ENCODE measurements at regions not wholly inside any gene's neighbourhood (a gene's known extent, or its start where the extent isn't known, plus 50 kb on each side); places are given as distances from the start of the nearest gene placed in this dataset.

DNA sequence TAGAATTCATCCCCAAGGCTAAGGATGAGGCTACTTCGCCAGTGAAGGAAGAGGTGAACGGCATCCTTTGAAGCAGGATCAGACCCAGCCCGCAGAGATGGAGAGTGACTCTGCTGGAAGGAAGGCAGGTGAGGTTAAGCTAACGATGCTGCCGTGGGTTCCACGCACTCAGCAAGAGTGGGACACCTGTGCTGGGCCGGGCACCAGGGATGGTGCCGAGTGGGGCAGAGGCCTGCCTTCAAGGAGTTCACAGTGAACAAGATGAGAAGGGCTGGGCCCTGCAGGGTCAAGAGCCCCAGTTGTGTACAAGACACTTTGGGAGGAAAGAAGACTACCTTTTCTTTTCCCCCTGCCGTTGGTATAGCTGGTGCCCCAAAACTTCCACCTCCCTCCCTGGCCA, 606.6 kb downstream of the LIG4 start:
- no peaks in the 10 kb centered on the region for H3K4me1 Mint-ChIP-seq
- ATAC-seq (no peak), DNase-seq (ENCODE audit: low spot score) (no peak)
- no peak overlapping the region for H3K4me3 Mint-ChIP-seq
- H3K36me3 Mint-ChIP-seq, result no peaks in the 10 kb centered on the region
- H3K27ac Mint-ChIP-seq, result no peak overlapping the region
- CTCF ChIA-PET, result no interaction called here
- TF ChIP-seq ETV6 (CRISPR knock-in tag; IDR thresholded peaks at IDR 0.05), result no peak
- TF ChIP-seq, protein P1, sequence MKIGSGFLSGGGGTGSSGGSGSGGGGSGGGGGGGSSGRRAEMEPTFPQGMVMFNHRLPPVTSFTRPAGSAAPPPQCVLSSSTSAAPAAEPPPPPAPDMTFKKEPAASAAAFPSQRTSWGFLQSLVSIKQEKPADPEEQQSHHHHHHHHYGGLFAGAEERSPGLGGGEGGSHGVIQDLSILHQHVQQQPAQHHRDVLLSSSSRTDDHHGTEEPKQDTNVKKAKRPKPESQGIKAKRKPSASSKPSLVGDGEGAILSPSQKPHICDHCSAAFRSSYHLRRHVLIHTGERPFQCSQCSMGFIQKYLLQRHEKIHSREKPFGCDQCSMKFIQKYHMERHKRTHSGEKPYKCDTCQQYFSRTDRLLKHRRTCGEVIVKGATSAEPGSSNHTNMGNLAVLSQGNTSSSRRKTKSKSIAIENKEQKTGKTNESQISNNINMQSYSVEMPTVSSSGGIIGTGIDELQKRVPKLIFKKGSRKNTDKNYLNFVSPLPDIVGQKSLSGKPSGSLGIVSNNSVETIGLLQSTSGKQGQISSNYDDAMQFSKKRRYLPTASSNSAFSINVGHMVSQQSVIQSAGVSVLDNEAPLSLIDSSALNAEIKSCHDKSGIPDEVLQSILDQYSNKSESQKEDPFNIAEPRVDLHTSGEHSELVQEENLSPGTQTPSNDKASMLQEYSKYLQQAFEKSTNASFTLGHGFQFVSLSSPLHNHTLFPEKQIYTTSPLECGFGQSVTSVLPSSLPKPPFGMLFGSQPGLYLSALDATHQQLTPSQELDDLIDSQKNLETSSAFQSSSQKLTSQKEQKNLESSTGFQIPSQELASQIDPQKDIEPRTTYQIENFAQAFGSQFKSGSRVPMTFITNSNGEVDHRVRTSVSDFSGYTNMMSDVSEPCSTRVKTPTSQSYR (CRISPR knock-in tag; IDR thresholded peaks at IDR 0.05), result no peak
- no peak for TF ChIP-seq GTF2I (CRISPR knock-in tag; conservative IDR thresholded peaks at IDR 0.05)
- no peak for TF ChIP-seq ZNF219 (CRISPR knock-in tag; IDR thresholded peaks at IDR 0.05; ENCODE audit: borderline replicate concordance)
- no peak for TF ChIP-seq ZNF396 (CRISPR knock-in tag; IDR thresholded peaks at IDR 0.05; ENCODE audit: borderline replicate concordance)
- TF ChIP-seq, protein P2, sequence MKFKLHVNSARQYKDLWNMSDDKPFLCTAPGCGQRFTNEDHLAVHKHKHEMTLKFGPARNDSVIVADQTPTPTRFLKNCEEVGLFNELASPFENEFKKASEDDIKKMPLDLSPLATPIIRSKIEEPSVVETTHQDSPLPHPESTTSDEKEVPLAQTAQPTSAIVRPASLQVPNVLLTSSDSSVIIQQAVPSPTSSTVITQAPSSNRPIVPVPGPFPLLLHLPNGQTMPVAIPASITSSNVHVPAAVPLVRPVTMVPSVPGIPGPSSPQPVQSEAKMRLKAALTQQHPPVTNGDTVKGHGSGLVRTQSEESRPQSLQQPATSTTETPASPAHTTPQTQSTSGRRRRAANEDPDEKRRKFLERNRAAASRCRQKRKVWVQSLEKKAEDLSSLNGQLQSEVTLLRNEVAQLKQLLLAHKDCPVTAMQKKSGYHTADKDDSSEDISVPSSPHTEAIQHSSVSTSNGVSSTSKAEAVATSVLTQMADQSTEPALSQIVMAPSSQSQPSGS (CRISPR knock-in tag; IDR thresholded peaks at IDR 0.05; ENCODE audit: borderline replicate concordance, low read depth), result no peak
- no peak for TF ChIP-seq SMAD4 (CRISPR knock-in tag; IDR thresholded peaks at IDR 0.05)
- TF ChIP-seq ZBTB21 (CRISPR knock-in tag; IDR thresholded peaks at IDR 0.05; ENCODE audit: borderline replicate concordance), result no peak
- TF ChIP-seq ZNF121 (CRISPR knock-in tag; IDR thresholded peaks at IDR 0.05), result no peak
- TF ChIP-seq, protein P3, sequence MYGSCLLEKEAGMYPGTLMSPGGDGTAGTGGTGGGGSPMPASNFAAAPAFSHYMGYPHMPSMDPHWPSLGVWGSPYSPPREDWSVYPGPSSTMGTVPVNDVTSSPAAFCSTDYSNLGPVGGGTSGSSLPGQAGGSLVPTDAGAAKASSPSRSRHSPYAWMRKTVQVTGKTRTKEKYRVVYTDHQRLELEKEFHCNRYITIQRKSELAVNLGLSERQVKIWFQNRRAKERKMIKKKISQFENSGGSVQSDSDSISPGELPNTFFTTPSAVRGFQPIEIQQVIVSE (CRISPR knock-in tag; IDR thresholded peaks at IDR 0.05; ENCODE audit: borderline replicate concordance), result no peak
- TF ChIP-seq ZNF232 (CRISPR knock-in tag; IDR thresholded peaks at IDR 0.05), result no peak
- no peak for TF ChIP-seq NFE2L1 (CRISPR knock-in tag; IDR thresholded peaks at IDR 0.05)
- TF ChIP-seq, protein P4, sequence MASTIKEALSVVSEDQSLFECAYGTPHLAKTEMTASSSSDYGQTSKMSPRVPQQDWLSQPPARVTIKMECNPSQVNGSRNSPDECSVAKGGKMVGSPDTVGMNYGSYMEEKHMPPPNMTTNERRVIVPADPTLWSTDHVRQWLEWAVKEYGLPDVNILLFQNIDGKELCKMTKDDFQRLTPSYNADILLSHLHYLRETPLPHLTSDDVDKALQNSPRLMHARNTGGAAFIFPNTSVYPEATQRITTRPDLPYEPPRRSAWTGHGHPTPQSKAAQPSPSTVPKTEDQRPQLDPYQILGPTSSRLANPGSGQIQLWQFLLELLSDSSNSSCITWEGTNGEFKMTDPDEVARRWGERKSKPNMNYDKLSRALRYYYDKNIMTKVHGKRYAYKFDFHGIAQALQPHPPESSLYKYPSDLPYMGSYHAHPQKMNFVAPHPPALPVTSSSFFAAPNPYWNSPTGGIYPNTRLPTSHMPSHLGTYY (CRISPR knock-in tag; IDR thresholded peaks at IDR 0.05), result no peak
- TF ChIP-seq PRRX2 (CRISPR knock-in tag; IDR thresholded peaks at IDR 0.05), result no peak
- TF ChIP-seq, protein P5, sequence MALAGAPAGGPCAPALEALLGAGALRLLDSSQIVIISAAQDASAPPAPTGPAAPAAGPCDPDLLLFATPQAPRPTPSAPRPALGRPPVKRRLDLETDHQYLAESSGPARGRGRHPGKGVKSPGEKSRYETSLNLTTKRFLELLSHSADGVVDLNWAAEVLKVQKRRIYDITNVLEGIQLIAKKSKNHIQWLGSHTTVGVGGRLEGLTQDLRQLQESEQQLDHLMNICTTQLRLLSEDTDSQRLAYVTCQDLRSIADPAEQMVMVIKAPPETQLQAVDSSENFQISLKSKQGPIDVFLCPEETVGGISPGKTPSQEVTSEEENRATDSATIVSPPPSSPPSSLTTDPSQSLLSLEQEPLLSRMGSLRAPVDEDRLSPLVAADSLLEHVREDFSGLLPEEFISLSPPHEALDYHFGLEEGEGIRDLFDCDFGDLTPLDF (CRISPR knock-in tag; IDR thresholded peaks at IDR 0.05), result no peak
- TF ChIP-seq, protein P6, sequence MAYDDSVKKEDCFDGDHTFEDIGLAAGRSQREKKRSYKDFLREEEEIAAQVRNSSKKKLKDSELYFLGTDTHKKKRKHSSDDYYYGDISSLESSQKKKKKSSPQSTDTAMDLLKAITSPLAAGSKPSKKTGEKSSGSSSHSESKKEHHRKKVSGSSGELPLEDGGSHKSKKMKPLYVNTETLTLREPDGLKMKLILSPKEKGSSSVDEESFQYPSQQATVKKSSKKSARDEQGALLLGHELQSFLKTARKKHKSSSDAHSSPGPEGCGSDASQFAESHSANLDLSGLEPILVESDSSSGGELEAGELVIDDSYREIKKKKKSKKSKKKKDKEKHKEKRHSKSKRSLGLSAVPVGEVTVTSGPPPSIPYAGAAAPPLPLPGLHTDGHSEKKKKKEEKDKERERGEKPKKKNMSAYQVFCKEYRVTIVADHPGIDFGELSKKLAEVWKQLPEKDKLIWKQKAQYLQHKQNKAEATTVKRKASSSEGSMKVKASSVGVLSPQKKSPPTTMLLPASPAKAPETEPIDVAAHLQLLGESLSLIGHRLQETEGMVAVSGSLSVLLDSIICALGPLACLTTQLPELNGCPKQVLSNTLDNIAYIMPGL (CRISPR knock-in tag; IDR thresholded peaks at IDR 0.05), result no peak
- TF ChIP-seq, protein P7, sequence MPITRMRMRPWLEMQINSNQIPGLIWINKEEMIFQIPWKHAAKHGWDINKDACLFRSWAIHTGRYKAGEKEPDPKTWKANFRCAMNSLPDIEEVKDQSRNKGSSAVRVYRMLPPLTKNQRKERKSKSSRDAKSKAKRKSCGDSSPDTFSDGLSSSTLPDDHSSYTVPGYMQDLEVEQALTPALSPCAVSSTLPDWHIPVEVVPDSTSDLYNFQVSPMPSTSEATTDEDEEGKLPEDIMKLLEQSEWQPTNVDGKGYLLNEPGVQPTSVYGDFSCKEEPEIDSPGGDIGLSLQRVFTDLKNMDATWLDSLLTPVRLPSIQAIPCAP (CRISPR knock-in tag; IDR thresholded peaks at IDR 0.05), result no peak
- TF ChIP-seq NFATC4 (CRISPR knock-in tag; IDR thresholded peaks at IDR 0.05), result no peak
- H3K27me3 Mint-ChIP-seq (ENCODE audit: low read depth), result no peaks in the 10 kb centered on the region
- peaks cover 4% of the 10 kb centered on the region for H3K9me3 Mint-ChIP-seq
- POLR2A ChIA-PET, result no interaction called here
